CD8-positive, alpha-beta memory T cell (primary cell): ENCODE measurements at regions not wholly inside any gene's neighbourhood (a gene's known extent, or its start where the extent isn't known, plus 50 kb on each side); places are given as distances from the start of the nearest gene placed in this dataset.

Experiments used
- CTCF ChIA-PET: fragments of 350-600 bp; sonication (Branson Sonifier 250); formaldehyde crosslinking; loops from one replicate; lab custom pipeline; 2021; ENCODE audit warnings: antibody characterized with exemption; lab: Charles Lee
- POLR2A ChIA-PET: fragments of 350-600 bp; sonication (Branson Sonifier 250); formaldehyde crosslinking; loops from one replicate; lab custom pipeline; 2021; ENCODE audit warnings: antibody characterized with exemption; lab: Charles Lee
- DNase-seq, 5 donors: peaks; one replicate each; pipeline versions ENCODE4 v3.0.0 to v3.0.0-alpha.2; 2020 to 2022; ENCODE audit warnings: mixed read lengths in 1 of 5
- H3K27ac ChIP-seq: one replicate; pipeline ENCODE4 v1.7.0; 2013; ENCODE audit warnings: low read depth, mild to moderate bottlenecking, low read length, moderate library complexity
- H3K27me3 ChIP-seq: 2 replicates; pipeline ENCODE4 v1.7.0; 2013; ENCODE audit warnings: low read length, mild to moderate bottlenecking; ENCODE audit not compliant: insufficient read depth, poor library complexity, severe bottlenecking
- H3K36me3 ChIP-seq: 2 replicates; pipeline ENCODE4 v1.7.0; 2013; ENCODE audit warnings: mild to moderate bottlenecking, low read length, moderate library complexity; ENCODE audit not compliant: insufficient read depth
- H3K4me1 ChIP-seq: 2 replicates; pipeline ENCODE4 v1.7.0; 2013; ENCODE audit warnings: mild to moderate bottlenecking, low read length, moderate library complexity; ENCODE audit not compliant: insufficient read depth
- H3K4me3 ChIP-seq: 2 replicates; pipeline ENCODE4 v1.7.0; 2013; ENCODE audit warnings: mild to moderate bottlenecking, low read length
- H3K9me3 ChIP-seq: 2 replicates; pipeline ENCODE4 v1.7.0; 2013; ENCODE audit warnings: mild to moderate bottlenecking, low read length
- H3K27ac Mint-ChIP-seq, 8 donors: one replicate each; pipeline ENCODE4 v1.8.0; 2020 to 2021; ENCODE audit warnings: mixed read lengths in 8 of 8, mild to moderate bottlenecking in 6 of 8, inconsistent platforms in 3 of 8, moderate library complexity in 3 of 8
- H3K27me3 Mint-ChIP-seq, 2 donors: one replicate each; pipeline ENCODE4 v1.8.0; 2020 to 2021; ENCODE audit warnings: mixed read lengths in 2 of 2, mild to moderate bottlenecking in 1 of 2, moderate library complexity in 1 of 2
- H3K36me3 Mint-ChIP-seq, 3 donors: one replicate each; pipeline ENCODE4 v1.8.0; 2020 to 2021; ENCODE audit warnings: mixed read lengths in 3 of 3, inconsistent platforms in 1 of 3, mild to moderate bottlenecking in 1 of 3
- H3K4me1 Mint-ChIP-seq, 3 donors: one replicate each; pipeline ENCODE4 v1.8.0; 2020 to 2021; ENCODE audit warnings: mixed read lengths in 3 of 3, inconsistent platforms in 1 of 3, mild to moderate bottlenecking in 1 of 3
- H3K4me3 Mint-ChIP-seq, 7 donors: one replicate each; pipeline ENCODE4 v1.8.0; 2020 to 2021; ENCODE audit warnings: mixed read lengths in 7 of 7, mild to moderate bottlenecking in 6 of 7, moderate library complexity in 4 of 7, inconsistent platforms in 2 of 7
- H3K9me3 Mint-ChIP-seq, 5 donors: one replicate each; pipeline ENCODE4 v1.8.0; 2020 to 2022; ENCODE audit warnings: mixed read lengths in 5 of 5, mild to moderate bottlenecking in 3 of 5, moderate library complexity in 2 of 5, inconsistent platforms in 1 of 5

DNA sequence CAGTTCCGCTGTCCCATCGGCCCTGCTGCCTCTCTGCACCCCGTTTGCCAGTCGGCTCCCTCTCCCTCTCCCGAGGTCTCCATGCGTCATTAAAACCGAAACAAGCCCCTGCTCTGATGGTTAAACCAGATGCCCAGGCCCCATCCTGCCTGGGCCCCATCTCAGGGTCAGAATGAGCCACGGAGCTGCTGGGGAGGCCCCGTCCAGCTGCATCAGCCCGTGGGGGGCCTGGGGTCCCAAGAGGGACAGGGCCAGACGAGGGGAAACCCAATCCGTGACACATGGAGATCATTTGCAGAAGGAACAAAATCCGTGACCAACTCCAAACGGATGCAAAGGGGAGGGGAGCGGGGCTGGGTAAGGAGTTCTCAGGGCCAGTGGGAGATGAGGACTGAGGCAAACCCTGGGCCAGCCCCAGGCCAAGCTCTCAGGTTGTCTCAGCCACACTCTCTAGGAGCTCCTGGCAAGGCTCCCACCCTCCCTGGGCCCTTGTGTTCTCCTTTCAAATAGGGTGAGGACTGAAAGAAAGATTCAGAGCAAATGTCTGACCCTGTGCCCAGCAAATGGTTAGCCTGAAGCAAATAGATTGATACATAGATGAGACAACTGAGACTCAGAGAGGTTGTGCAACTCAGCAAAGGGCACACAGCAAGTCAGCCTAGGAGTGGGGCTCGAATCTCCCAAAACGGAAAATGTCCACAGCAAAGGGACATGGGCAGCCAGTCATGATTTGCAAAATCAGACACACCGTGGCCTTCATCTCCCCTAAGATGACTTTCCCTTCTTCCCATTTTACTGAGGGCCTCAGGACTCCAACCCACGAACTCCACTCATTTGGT is 162.1 kb downstream of the MN1 start:
- no peak for DNase-seq
- Mint-ChIP-seq H3K4me3 (no peak overlapping the region), H3K4me1 (no peaks in the 10 kb centered on the region), H3K27ac (no peak overlapping the region), H3K36me3 (no peaks in the 10 kb centered on the region), H3K9me3 (no peaks in the 10 kb centered on the region), H3K27me3 (peaks cover 4 to 20% of the 10 kb centered on the region in 2 donors)
- Histone ChIP-seq H3K36me3 (no peaks in the 10 kb centered on the region), H3K27ac (no peak overlapping the region), H3K4me1 (no peaks in the 10 kb centered on the region), H3K27me3 (no peaks in the 10 kb centered on the region), H3K4me3 (no peak overlapping the region), H3K9me3 (no peaks in the 10 kb centered on the region)
- ChIA-PET POLR2A (no interaction called here), CTCF (no interaction called here)

DNA sequence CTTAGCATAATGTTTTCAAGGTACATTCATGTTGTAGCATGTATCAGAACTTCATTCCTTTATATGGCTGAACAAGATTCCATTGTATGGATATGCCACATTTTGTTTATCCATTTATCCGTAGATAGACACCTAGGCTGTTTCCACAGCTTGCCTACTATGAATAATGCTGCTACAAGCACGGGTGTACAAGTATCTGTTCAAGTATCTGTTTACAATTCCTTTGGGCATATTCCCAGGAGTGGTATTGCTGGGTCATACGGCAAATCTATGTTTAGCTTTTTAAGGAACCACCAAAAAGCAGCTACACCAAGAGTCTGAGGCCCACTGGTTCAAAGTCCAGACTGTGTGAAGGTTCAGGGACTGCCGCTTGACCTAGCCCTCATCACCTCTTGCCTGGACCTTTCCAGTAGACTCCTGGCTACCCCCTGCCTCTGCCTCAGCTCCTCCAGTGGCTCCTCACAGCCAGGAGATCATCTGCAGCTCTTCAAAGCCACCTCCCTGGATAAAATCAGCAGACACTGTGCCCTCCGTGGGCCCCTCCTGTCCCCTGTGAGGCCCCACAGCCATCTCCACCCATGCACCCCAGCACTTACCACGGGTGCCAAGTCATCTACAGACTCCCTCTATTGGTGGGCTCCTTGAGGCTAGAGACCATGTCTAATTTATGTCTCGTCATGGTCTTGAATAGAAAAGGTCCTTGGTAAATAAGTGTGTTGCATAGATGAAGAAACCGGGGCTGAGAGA is 160.3 kb downstream of the MN1 start:
- H3K4me1 Mint-ChIP-seq = no peaks in the 10 kb centered on the region
- Histone ChIP-seq H3K27ac (no peak overlapping the region), H3K27me3 (no peaks in the 10 kb centered on the region), H3K4me1 (no peaks in the 10 kb centered on the region), H3K4me3 (no peak overlapping the region), H3K36me3 (no peaks in the 10 kb centered on the region), H3K9me3 (no peaks in the 10 kb centered on the region)
- H3K27ac Mint-ChIP-seq = no peak overlapping the region
- H3K4me3 Mint-ChIP-seq = no peak overlapping the region
- ChIA-PET CTCF (no interaction called here), POLR2A (no interaction called here)
- H3K27me3 Mint-ChIP-seq = peaks cover 2 to 13% of the 10 kb centered on the region in 2 donors
- no peaks in the 10 kb centered on the region for H3K9me3 Mint-ChIP-seq
- H3K36me3 Mint-ChIP-seq = no peaks in the 10 kb centered on the region
- no peak for DNase-seq

DNA sequence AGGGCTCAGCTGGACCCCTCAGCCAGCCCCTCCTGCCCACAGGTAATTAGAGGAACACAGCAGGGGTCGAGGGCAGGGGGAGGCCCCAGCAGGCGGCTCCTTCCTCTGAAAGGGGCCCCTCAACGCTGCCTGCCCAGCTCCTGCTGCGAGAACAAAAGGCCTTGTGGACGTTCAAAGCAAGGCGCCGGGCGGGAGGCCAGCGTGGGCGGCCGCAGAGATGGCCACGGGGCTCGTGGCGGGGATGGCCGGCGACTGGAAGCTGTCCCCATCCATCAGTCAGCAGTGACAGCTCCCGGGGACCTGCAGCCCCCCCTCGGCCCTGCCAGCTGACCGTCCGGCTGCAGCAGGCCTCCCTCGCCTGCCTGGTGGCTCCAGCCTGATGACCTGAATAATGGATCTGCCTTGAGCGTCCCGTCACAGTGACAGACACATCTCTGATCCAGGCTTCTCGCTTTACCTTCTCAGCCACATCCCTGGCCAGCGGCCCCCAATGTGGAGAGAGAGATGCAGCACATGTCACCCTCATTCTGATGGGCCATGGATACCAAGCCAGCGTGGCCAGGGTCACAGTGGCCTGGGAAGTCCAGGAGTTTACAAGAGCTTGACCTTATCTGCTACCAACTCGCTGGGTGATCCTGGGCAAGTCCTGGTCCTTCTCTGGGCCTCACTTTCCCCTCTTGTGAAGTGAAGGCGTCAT is 159.3 kb downstream of the MN1 start:
- Histone ChIP-seq H3K9me3 (no peaks in the 10 kb centered on the region), H3K36me3 (no peaks in the 10 kb centered on the region), H3K4me1 (no peaks in the 10 kb centered on the region), H3K4me3 (no peak overlapping the region), H3K27ac (no peak overlapping the region), H3K27me3 (no peaks in the 10 kb centered on the region)
- POLR2A ChIA-PET = no interaction called here
- CTCF ChIA-PET = no interaction called here
- Mint-ChIP-seq H3K36me3 (no peaks in the 10 kb centered on the region), H3K4me1 (no peaks in the 10 kb centered on the region), H3K9me3 (no peaks in the 10 kb centered on the region), H3K4me3 (no peak overlapping the region), H3K27ac (no peak overlapping the region), H3K27me3 (peaks cover 0 to 6% of the 10 kb centered on the region in 2 donors)
- DNase-seq = no peak

DNA sequence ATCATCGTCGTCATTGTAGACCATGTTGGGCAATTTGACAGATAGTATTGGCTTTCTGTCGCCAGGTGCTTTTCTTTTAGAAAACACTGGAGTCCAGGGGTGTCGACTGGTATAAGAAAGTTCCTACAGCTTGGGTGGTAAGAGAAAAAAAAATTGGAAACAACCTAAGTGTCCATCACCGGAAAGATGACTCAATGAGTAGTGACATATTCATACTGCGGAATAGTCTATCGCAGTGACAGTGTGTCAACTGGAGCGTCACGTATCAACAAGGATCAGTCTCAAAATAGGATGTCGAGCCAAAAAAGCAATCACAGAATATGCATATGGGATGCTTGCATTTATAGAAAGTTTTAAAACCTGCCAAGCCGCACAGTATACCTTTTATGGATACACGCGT is 157.6 kb downstream of the MN1 start:
- H3K27ac ChIP-seq = no peak overlapping the region
- Mint-ChIP-seq H3K4me3 (no peak overlapping the region), H3K36me3 (no peaks in the 10 kb centered on the region), H3K27ac (no peak overlapping the region), H3K4me1 (no peaks in the 10 kb centered on the region), H3K27me3 (peaks cover 3 to 9% of the 10 kb centered on the region in 2 donors), H3K9me3 (no peaks in the 10 kb centered on the region)
- no peaks in the 10 kb centered on the region for H3K27me3 ChIP-seq
- H3K4me3 ChIP-seq = no peak overlapping the region
- CTCF ChIA-PET = no interaction called here
- POLR2A ChIA-PET = no interaction called here
- H3K9me3 ChIP-seq = no peaks in the 10 kb centered on the region
- no peaks in the 10 kb centered on the region for H3K36me3 ChIP-seq
- no peaks in the 10 kb centered on the region for H3K4me1 ChIP-seq
- DNase-seq = no peak

DNA sequence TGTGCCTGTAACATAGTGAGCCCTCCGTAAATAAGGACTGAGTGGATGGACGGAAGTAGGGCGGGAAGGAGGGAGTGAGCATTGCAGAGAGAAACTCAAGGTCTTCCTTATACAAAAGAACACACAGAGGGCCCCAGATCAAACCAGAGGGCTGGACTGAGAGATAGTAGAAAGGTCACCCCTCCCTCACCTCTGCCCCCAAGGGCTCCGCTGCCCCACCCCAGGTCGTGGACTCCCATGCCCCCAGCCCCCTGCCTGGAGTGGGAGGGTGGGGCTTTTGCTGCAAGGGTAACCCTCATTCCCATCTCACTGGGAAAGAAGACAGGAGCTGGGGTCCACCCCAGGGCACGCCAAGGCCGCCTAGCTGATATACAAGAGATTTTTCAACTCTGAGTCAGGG is 157.0 kb downstream of the MN1 start:
- H3K36me3 Mint-ChIP-seq = no peaks in the 10 kb centered on the region
- H3K27ac Mint-ChIP-seq = no peak overlapping the region
- DNase-seq = no peak
- H3K27ac ChIP-seq = no peak overlapping the region
- H3K9me3 ChIP-seq = no peaks in the 10 kb centered on the region
- H3K36me3 ChIP-seq = no peaks in the 10 kb centered on the region
- H3K9me3 Mint-ChIP-seq = peaks cover 0 to 2% (median 0%) of the 10 kb centered on the region in 5 donors
- no peaks in the 10 kb centered on the region for H3K4me1 ChIP-seq
- ChIA-PET POLR2A (no interaction called here), CTCF (no interaction called here)
- no peak overlapping the region for H3K4me3 Mint-ChIP-seq
- H3K4me1 Mint-ChIP-seq = no peaks in the 10 kb centered on the region
- H3K27me3 ChIP-seq = no peaks in the 10 kb centered on the region
- no peak overlapping the region for H3K4me3 ChIP-seq
- peaks cover 4 to 11% of the 10 kb centered on the region in 2 donors for H3K27me3 Mint-ChIP-seq

DNA sequence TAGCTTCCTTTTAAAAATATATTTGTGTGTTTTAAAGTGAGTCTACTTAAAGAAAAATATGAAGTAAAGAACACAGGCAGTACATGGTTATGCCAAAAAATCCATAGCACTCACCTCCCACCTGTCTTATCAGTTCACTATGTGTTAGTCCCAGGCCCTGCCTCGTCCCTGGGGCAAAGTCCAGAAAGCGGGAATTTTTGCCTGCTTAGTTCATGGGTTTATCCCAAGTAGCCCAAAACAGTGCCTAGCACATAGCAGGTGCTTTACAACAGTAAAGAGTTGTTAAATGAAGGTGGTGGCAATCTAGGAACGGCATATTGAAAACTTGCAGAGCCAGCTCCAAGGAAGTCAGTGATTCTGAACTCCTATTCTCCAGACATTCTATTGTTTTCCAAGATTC is 154.0 kb downstream of the MN1 start:
- Mint-ChIP-seq H3K27me3 (peaks cover 6 to 17% of the 10 kb centered on the region in 2 donors), H3K36me3 (no peaks in the 10 kb centered on the region), H3K27ac (no peak overlapping the region), H3K9me3 (peaks cover 0 to 3% (median 0%) of the 10 kb centered on the region in 5 donors), H3K4me3 (no peak overlapping the region), H3K4me1 (no peaks in the 10 kb centered on the region)
- H3K27me3 ChIP-seq = no peaks in the 10 kb centered on the region
- H3K36me3 ChIP-seq = no peaks in the 10 kb centered on the region
- H3K4me3 ChIP-seq = no peak overlapping the region
- DNase-seq = no peak
- CTCF ChIA-PET = no interaction called here
- H3K4me1 ChIP-seq = no peaks in the 10 kb centered on the region
- H3K27ac ChIP-seq = no peak overlapping the region
- no peaks in the 10 kb centered on the region for H3K9me3 ChIP-seq
- POLR2A ChIA-PET = no interaction called here

DNA sequence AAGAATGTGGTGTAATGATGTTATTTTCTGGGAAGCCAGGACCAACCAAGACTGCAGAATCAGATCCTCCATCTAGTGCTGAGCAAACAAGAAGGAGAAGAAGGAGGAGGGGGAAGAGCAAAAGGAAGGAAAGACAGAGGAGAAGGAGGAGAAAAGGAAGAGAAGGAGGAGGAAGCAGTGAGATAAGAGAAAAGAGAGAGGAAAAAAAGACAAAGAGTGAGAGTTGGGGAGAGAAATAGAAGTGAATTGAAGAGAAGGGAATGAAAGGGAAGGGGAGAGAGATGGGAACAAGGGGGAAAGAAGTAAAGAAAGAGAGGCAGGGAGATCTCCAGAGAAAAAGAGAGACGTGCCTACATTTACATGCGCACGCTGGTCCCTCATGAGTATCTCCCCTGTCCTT is 153.5 kb downstream of the MN1 start:
- Mint-ChIP-seq H3K4me1 (no peaks in the 10 kb centered on the region), H3K27me3 (peaks cover 8 to 17% of the 10 kb centered on the region in 2 donors), H3K9me3 (peaks cover 0 to 3% (median 0%) of the 10 kb centered on the region in 5 donors), H3K4me3 (no peak overlapping the region), H3K27ac (peak overlapping the region in 1 of 8 donors; percentile 47), H3K36me3 (no peaks in the 10 kb centered on the region)
- no peak overlapping the region for H3K27ac ChIP-seq
- no peaks in the 10 kb centered on the region for H3K4me1 ChIP-seq
- POLR2A ChIA-PET = no interaction called here
- H3K9me3 ChIP-seq = no peaks in the 10 kb centered on the region
- CTCF ChIA-PET = no interaction called here
- no peaks in the 10 kb centered on the region for H3K36me3 ChIP-seq
- no peak overlapping the region for H3K4me3 ChIP-seq
- no peaks in the 10 kb centered on the region for H3K27me3 ChIP-seq
- DNase-seq = no peak

DNA sequence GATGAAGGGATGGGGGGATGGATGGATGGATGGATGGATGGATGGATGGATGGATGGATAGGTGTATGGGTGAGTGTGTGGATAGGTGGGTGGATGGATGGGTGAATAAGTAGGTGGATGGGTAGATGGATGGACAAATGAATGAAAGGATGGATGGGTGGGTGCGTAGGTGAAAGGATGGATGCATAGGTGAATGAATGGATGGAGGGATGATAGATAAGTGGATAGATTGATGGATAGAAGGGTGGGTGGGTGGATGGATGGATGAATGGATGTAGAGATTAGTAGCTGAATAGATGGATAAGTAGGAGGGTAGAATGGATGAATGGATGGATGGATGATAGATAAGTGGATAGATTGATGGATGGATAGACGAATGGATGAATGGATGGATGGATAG is 152.7 kb downstream of the MN1 start:
- no peak for DNase-seq
- Histone ChIP-seq H3K4me1 (no peaks in the 10 kb centered on the region), H3K9me3 (no peaks in the 10 kb centered on the region), H3K4me3 (no peak overlapping the region), H3K27ac (no peak overlapping the region), H3K27me3 (no peaks in the 10 kb centered on the region), H3K36me3 (no peaks in the 10 kb centered on the region)
- Mint-ChIP-seq H3K4me1 (no peaks in the 10 kb centered on the region), H3K9me3 (peaks cover 0 to 5% (median 2%) of the 10 kb centered on the region in 5 donors), H3K27me3 (peaks cover 8 to 17% of the 10 kb centered on the region in 2 donors), H3K4me3 (no peak overlapping the region), H3K36me3 (no peaks in the 10 kb centered on the region), H3K27ac (no peak overlapping the region)
- ChIA-PET POLR2A (no interaction called here), CTCF (no interaction called here)
